DND-41 (cell line): ENCODE measurements at regions not wholly inside any gene's neighbourhood (a gene's known extent, or its start where the extent isn't known, plus 50 kb on each side); places are given as distances from the start of the nearest gene placed in this dataset.

Source experiments
- ATAC-seq: fragments of 200-7000 bp; cut with Tn5 transposase; 3 replicates; pipeline ENCODE4 v1.9.1; 2021; ENCODE audit warnings: low read depth; ENCODE audit not compliant: insufficient read depth
- DNase-seq: peaks from one replicate; pipeline ENCODE4 v3.0.0-alpha.2; 2020
- H2AFZ ChIP-seq: 2 replicates; pipeline ENCODE4 v1.6.0; 2012; ENCODE audit warnings: low read depth, low read length
- H3K27ac ChIP-seq: 2 replicates; pipeline ENCODE4 v1.5.1; 2012; ENCODE audit warnings: low read length, inconsistent platforms
- H3K27me3 ChIP-seq: fragments of 200-600 bp; sonication (generic); 2 replicates; pipeline ENCODE4 v1.6.0; 2012; ENCODE audit warnings: low read length, mild to moderate bottlenecking, inconsistent platforms; ENCODE audit not compliant: insufficient read depth, poor library complexity
- H3K36me3 ChIP-seq: 2 replicates; pipeline ENCODE4 v1.5.1; 2012; ENCODE audit warnings: low read length, inconsistent platforms; ENCODE audit not compliant: insufficient read depth
- H3K4me1 ChIP-seq: 2 replicates; pipeline ENCODE4 v1.5.1; 2012; ENCODE audit warnings: mild to moderate bottlenecking, low read length; ENCODE audit not compliant: insufficient read depth
- H3K4me2 ChIP-seq: 2 replicates; pipeline ENCODE4 v1.6.0; 2012; ENCODE audit warnings: mild to moderate bottlenecking, moderate library complexity, low read length, inconsistent platforms; ENCODE audit not compliant: insufficient read depth
- H3K4me3 ChIP-seq, 2 experiments: fragments of 200-600 bp in 1 of 2; shearing (Covaris generic) in 1 of 2; 2 replicates each; pipeline ENCODE4 v1.5.1; 2012 to 2016; ENCODE audit warnings: inconsistent platforms in 2 of 2, low read length in 2 of 2, mild to moderate bottlenecking in 2 of 2, low read depth in 1 of 2, moderate library complexity in 1 of 2
- H3K79me2 ChIP-seq: 2 replicates; pipeline ENCODE4 v1.6.0; 2012; ENCODE audit warnings: low read length, inconsistent platforms; ENCODE audit not compliant: insufficient read depth
- H3K9ac ChIP-seq: 2 replicates; pipeline ENCODE4 v1.6.0; 2012; ENCODE audit warnings: low read depth, mild to moderate bottlenecking, inconsistent platforms, low read length, moderate library complexity
- H3K9me3 ChIP-seq: 2 replicates; pipeline ENCODE4 v1.5.1; 2012; ENCODE audit warnings: low read length, moderate library complexity, mild to moderate bottlenecking, inconsistent platforms; ENCODE audit not compliant: insufficient read depth, severe bottlenecking
- H4K20me1 ChIP-seq: 2 replicates; pipeline ENCODE4 v1.6.0; 2012; ENCODE audit warnings: low read length; ENCODE audit not compliant: insufficient read depth
- EZH2 ChIP-seq: IDR thresholded peaks from 3 replicates; pipeline ENCODE4 v1.6.1; 2012; ENCODE audit warnings: borderline replicate concordance, low read depth, mild to moderate bottlenecking, moderate library complexity, low read length, inconsistent platforms; ENCODE audit not compliant: severe bottlenecking
- TF ChIP-seq, protein P1 (sequence below): IDR thresholded peaks from 2 replicates; pipeline ENCODE4 v1.5.1; 2012; ENCODE audit warnings: borderline replicate concordance, low read length, moderate library complexity, mild to moderate bottlenecking; ENCODE audit not compliant: poor library complexity, severe bottlenecking; ENCODE audit errors: extremely low read depth

- no peaks in the 10 kb centered on the region for H4K20me1 ChIP-seq
- no peak overlapping the region for H3K9ac ChIP-seq
- H3K27ac ChIP-seq: no peak overlapping the region
- no peaks in the 10 kb centered on the region for H3K79me2 ChIP-seq
- no peaks in the 10 kb centered on the region for H3K9me3 ChIP-seq
- no peak overlapping the region for H3K4me3 ChIP-seq
- ATAC-seq (no peak), DNase-seq (no peak)
- no peaks in the 10 kb centered on the region for H3K4me1 ChIP-seq
- TF ChIP-seq, protein P1, sequence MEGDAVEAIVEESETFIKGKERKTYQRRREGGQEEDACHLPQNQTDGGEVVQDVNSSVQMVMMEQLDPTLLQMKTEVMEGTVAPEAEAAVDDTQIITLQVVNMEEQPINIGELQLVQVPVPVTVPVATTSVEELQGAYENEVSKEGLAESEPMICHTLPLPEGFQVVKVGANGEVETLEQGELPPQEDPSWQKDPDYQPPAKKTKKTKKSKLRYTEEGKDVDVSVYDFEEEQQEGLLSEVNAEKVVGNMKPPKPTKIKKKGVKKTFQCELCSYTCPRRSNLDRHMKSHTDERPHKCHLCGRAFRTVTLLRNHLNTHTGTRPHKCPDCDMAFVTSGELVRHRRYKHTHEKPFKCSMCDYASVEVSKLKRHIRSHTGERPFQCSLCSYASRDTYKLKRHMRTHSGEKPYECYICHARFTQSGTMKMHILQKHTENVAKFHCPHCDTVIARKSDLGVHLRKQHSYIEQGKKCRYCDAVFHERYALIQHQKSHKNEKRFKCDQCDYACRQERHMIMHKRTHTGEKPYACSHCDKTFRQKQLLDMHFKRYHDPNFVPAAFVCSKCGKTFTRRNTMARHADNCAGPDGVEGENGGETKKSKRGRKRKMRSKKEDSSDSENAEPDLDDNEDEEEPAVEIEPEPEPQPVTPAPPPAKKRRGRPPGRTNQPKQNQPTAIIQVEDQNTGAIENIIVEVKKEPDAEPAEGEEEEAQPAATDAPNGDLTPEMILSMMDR: no peak
- no peak for TF ChIP-seq EZH2
- no peak overlapping the region for H3K4me2 ChIP-seq
- no peaks in the 10 kb centered on the region for H3K27me3 ChIP-seq
- H2AFZ ChIP-seq: no peak overlapping the region
- H3K36me3 ChIP-seq: no peaks in the 10 kb centered on the region
Measured at GRCh38 chr12:42892702-42893551, 303.4 kb upstream of the PRICKLE1 start.

- H3K9me3 ChIP-seq: no peaks in the 10 kb centered on the region
- no peaks in the 10 kb centered on the region for H3K36me3 ChIP-seq
- no peaks in the 10 kb centered on the region for H4K20me1 ChIP-seq
- no peak for ATAC-seq
- H2AFZ ChIP-seq: no peak overlapping the region
- H3K4me3 ChIP-seq: no peak overlapping the region
- H3K4me1 ChIP-seq: no peaks in the 10 kb centered on the region
- H3K4me2 ChIP-seq: no peak overlapping the region
- no peak overlapping the region for H3K27ac ChIP-seq
- no peak for TF ChIP-seq EZH2
- TF ChIP-seq, protein P1: no peak
- DNase-seq: no peak
- H3K9ac ChIP-seq: no peak overlapping the region
- no peaks in the 10 kb centered on the region for H3K79me2 ChIP-seq
- H3K27me3 ChIP-seq: no peaks in the 10 kb centered on the region
Measured at GRCh38 chr12:42887657-42888056, 298.1 kb upstream of the PRICKLE1 start.

- Histone ChIP-seq H3K9ac (no peak overlapping the region), H3K9me3 (no peaks in the 10 kb centered on the region), H3K79me2 (no peaks in the 10 kb centered on the region), H3K4me1 (no peaks in the 10 kb centered on the region), H3K27me3 (no peaks in the 10 kb centered on the region), H3K27ac (no peak overlapping the region), H2AFZ (no peak overlapping the region), H4K20me1 (no peaks in the 10 kb centered on the region), H3K36me3 (no peaks in the 10 kb centered on the region), H3K4me2 (no peak overlapping the region), H3K4me3 (no peak overlapping the region)
- DNase-seq (no peak), ATAC-seq (no peak)
- TF ChIP-seq EZH2: no peak
- TF ChIP-seq, protein P1: no peak
Measured at GRCh38 chr12:42886160-42886559, 296.6 kb upstream of the PRICKLE1 start.
